ENCODE measurements at regions not wholly inside any gene's neighbourhood (a gene's known extent, or its start where the extent isn't known, plus 50 kb on each side); places are given as distances from the start of the nearest gene placed in this dataset.

- TF ChIP-seq, protein P1, sequence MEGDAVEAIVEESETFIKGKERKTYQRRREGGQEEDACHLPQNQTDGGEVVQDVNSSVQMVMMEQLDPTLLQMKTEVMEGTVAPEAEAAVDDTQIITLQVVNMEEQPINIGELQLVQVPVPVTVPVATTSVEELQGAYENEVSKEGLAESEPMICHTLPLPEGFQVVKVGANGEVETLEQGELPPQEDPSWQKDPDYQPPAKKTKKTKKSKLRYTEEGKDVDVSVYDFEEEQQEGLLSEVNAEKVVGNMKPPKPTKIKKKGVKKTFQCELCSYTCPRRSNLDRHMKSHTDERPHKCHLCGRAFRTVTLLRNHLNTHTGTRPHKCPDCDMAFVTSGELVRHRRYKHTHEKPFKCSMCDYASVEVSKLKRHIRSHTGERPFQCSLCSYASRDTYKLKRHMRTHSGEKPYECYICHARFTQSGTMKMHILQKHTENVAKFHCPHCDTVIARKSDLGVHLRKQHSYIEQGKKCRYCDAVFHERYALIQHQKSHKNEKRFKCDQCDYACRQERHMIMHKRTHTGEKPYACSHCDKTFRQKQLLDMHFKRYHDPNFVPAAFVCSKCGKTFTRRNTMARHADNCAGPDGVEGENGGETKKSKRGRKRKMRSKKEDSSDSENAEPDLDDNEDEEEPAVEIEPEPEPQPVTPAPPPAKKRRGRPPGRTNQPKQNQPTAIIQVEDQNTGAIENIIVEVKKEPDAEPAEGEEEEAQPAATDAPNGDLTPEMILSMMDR (IDR thresholded peaks at IDR 0.05) = no peak
- no peak for TF ChIP-seq POLR2A (IDR thresholded peaks at IDR 0.05)
- no peak for TF ChIP-seq POLR2AphosphoS5 (IDR thresholded peaks at IDR 0.05)
- no peak for TF ChIP-seq EP300 (IDR thresholded peaks at IDR 0.05)
Observed at GRCh38 chr12:124509300-124509675, 58.1 kb downstream of the NCOR2 start.
